ENCODE measurements at regions not wholly inside any gene's neighbourhood (a gene's known extent, or its start where the extent isn't known, plus 50 kb on each side); places are given as distances from the start of the nearest gene placed in this dataset.

DNA sequence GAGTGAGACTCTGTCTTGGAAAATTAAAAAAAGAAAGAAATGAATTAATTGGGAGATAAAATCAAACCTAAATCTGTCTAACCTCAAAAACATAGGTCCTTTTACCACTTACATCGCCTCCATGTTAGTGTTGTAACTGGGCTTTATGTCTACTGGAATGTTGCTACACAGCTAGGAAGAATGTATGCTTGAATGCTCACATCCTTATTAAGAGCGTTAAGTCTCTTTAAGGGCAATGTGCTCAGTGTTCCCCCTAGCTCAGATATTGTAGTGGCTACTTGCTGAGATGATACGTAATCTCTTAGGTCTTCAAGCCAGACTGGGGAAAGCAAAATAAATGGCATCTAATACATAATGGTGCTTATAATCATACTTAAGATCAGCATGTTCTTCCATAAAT, 1072.8 kb downstream of the PDHA2 start:
- ChIA-PET CTCF (no interaction called here), RAD21 (ENCODE audit: low non-redundant PET in 1 of 2, low total read pairs in 2 of 2, uncharacterized antibody in 2 of 2, unreplicated experiment in 2 of 2) (no interaction called here), POLR2A (no interaction called here)
- H3K27ac ChIP-seq (ENCODE audit: low read depth, low read length), result no peak overlapping the region
- no peaks in the 10 kb centered on the region for H4K20me1 ChIP-seq (ENCODE audit: insufficient read depth)
- DNase-seq (ENCODE audit: low read depth, low spot score) (no peak), ATAC-seq (no peak)
- H3K27me3 ChIP-seq (ENCODE audit: insufficient read depth, low read length), result no peaks in the 10 kb centered on the region
- H2AFZ ChIP-seq (ENCODE audit: low read depth, low read length, poor library complexity, severe bottlenecking), result no peak overlapping the region
- H3K4me3 ChIP-seq (replicated peaks in 1 of 2; ENCODE audit: low read depth in 1 of 2, low read length in 2 of 2), result no peak overlapping the region
- H3K4me1 ChIP-seq (ENCODE audit: control insufficient read depth in 1 of 2, insufficient read depth in 2 of 2, low read length in 2 of 2), result no peaks in the 10 kb centered on the region
- H3K79me2 ChIP-seq (ENCODE audit: insufficient read depth, low read length), result no peaks in the 10 kb centered on the region
- H3K4me2 ChIP-seq (ENCODE audit: low read length), result no peak overlapping the region
- H3K9me3 ChIP-seq (ENCODE audit: control insufficient read depth in 1 of 2, insufficient read depth in 1 of 2, low read depth in 1 of 2, low read length in 2 of 2), result no peaks in the 10 kb centered on the region
- intact Hi-C loops (cut with micrococcal nuclease), result no loop called here
- H3K9ac ChIP-seq (ENCODE audit: low read length), result no peak overlapping the region
- no peaks in the 10 kb centered on the region for H3K36me3 ChIP-seq (ENCODE audit: control insufficient read depth in 1 of 2, insufficient read depth in 2 of 2, low read length in 2 of 2)
- no peaks in the 10 kb centered on the region for H3K9me2 ChIP-seq (ENCODE audit: insufficient read depth)
- TF ChIP-seq SIN3A (IDR thresholded peaks at IDR 0.05; ENCODE audit: low read depth) (no peak), ZFX (IDR thresholded peaks at IDR 0.05) (no peak), RAD21 (IDR thresholded peaks at IDR 0.05; ENCODE audit: low read depth) (no peak), YY1 (IDR thresholded peaks at IDR 0.05; ENCODE audit: extremely low read depth, insufficient replicate concordance, low read depth, low read length) (no peak), CBX3 (IDR thresholded peaks at IDR 0.05; ENCODE audit: low read depth) (no peak), CTCF (IDR thresholded peaks at IDR 0.05 in 2 of 3, conservative IDR thresholded peaks at IDR 0.05 in 1 of 3; ENCODE audit: borderline replicate concordance in 1 of 3, insufficient read depth in 1 of 3, low read depth in 2 of 3, low read length in 2 of 3) (no peak), ZNF274 (IDR thresholded peaks at IDR 0.05; ENCODE audit: low read depth, low read length) (no peak), CEBPB (IDR thresholded peaks at IDR 0.05; ENCODE audit: low read depth) (no peak), POLR2AphosphoS5 (IDR thresholded peaks at IDR 0.05; ENCODE audit: low read depth, low read length) (no peak), ZBTB33 (IDR thresholded peaks at IDR 0.05; ENCODE audit: extremely low read depth, insufficient replicate concordance, low read length) (no peak), SP1 (IDR thresholded peaks at IDR 0.05; ENCODE audit: low read depth) (no peak), FOSL1 (IDR thresholded peaks at IDR 0.05; ENCODE audit: low read depth) (no peak), SRF (IDR thresholded peaks at IDR 0.05; ENCODE audit: low read depth) (no peak), EGR1 (IDR thresholded peaks at IDR 0.05; ENCODE audit: low read depth) (no peak), ELF1 (IDR thresholded peaks at IDR 0.05; ENCODE audit: borderline replicate concordance, low read depth) (no peak), JUND (IDR thresholded peaks at IDR 0.05) (no peak), EZH2phosphoT487 (IDR thresholded peaks at IDR 0.05; ENCODE audit: borderline replicate concordance) (no peak)
- TF ChIP-seq, protein P1, sequence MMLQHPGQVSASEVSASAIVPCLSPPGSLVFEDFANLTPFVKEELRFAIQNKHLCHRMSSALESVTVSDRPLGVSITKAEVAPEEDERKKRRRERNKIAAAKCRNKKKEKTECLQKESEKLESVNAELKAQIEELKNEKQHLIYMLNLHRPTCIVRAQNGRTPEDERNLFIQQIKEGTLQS (IDR thresholded peaks at IDR 0.05), result no peak
- TF ChIP-seq, protein P2, sequence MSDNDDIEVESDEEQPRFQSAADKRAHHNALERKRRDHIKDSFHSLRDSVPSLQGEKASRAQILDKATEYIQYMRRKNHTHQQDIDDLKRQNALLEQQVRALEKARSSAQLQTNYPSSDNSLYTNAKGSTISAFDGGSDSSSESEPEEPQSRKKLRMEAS (IDR thresholded peaks at IDR 0.05), result no peak
- BruUV-seq (replicated peaks), result no TSS peak
